ENCODE measurements at regions not wholly inside any gene's neighbourhood (a gene's known extent, or its start where the extent isn't known, plus 50 kb on each side); places are given as distances from the start of the nearest gene placed in this dataset.
"Not testable (repeated sequence)": the region's sequence is repeated elsewhere in the genome, so short reads cannot be mapped to it uniquely, and the experiment has no call there.

- DNase-seq: no peak
These were observed 138.7 kb downstream of the DISP1 start for GRCh38 chr1:222953585-222953984.

- DNase-seq: no peak
These were observed 141.1 kb downstream of the DISP1 start for GRCh38 chr1:222955964-222956363.

GRCh38 chr1:222956601-222957000 lies 141.8 kb downstream of the DISP1 start:
- no peak for DNase-seq

- no peak for DNase-seq
These were observed 152.8 kb downstream of the DISP1 start for GRCh38 chr1:222967466-222968240.

- DNase-seq: no peak
These were observed 155.2 kb downstream of the DISP1 start for GRCh38 chr1:222970040-222970439.

GRCh38 chr1:222970711-222971110 lies 155.9 kb downstream of the DISP1 start:
- DNase-seq: no peak

GRCh38 chr1:222971146-222971545 lies 156.3 kb downstream of the DISP1 start:
- DNase-seq: no peak

GRCh38 chr1:222973561-222973960 lies 158.7 kb downstream of the DISP1 start:
- DNase-seq: no peak

GRCh38 chr1:222974496-222974895 lies 159.7 kb downstream of the DISP1 start:
- DNase-seq: no peak

GRCh38 chr1:222975472-222976122 lies 160.8 kb downstream of the DISP1 start:
- no peak for DNase-seq

- DNase-seq: no peak
These were observed 161.6 kb downstream of the DISP1 start for GRCh38 chr1:222976453-222976852.

GRCh38 chr1:222977294-222977693 lies 162.5 kb downstream of the DISP1 start:
- DNase-seq: not testable (repeated sequence)

GRCh38 chr1:222979561-222979960 lies 163.5 kb downstream of the TLR5 start:
- no peak for DNase-seq

GRCh38 chr1:222987674-222988076 lies 155.4 kb downstream of the TLR5 start:
- no peak for DNase-seq

GRCh38 chr1:222989443-222989842 lies 153.6 kb downstream of the TLR5 start:
- no peak for DNase-seq

GRCh38 chr1:222991177-222991576 lies 151.9 kb downstream of the TLR5 start:
- no peak for DNase-seq

- DNase-seq: no peak
These were observed 151.1 kb downstream of the TLR5 start for GRCh38 chr1:222991908-222992307.

GRCh38 chr1:222994511-222995235 lies 148.4 kb downstream of the TLR5 start:
- no peak for DNase-seq

- no peak for DNase-seq
These were observed 147.8 kb downstream of the TLR5 start for GRCh38 chr1:222995236-222995580.

- DNase-seq: no peak
These were observed 147.3 kb downstream of the TLR5 start for GRCh38 chr1:222995620-222996309.

GRCh38 chr1:222996310-222996975 lies 146.6 kb downstream of the TLR5 start:
- no peak for DNase-seq

GRCh38 chr1:223000632-223001031 lies 142.4 kb downstream of the TLR5 start:
- DNase-seq: no peak
